ENCODE measurements at regions not wholly inside any gene's neighbourhood (a gene's known extent, or its start where the extent isn't known, plus 50 kb on each side); places are given as distances from the start of the nearest gene placed in this dataset.

GRCh38 chr22:49033616-49034015, 794.1 kb downstream of the BRD1 start (continued):
- TF ChIP-seq PATZ1 (CRISPR knock-in tag; IDR thresholded peaks at IDR 0.05; ENCODE audit: borderline replicate concordance) (no peak), ZC3H10 (CRISPR knock-in tag; IDR thresholded peaks at IDR 0.05) (no peak), TCF4 (CRISPR knock-in tag; IDR thresholded peaks at IDR 0.05; ENCODE audit: borderline replicate concordance) (no peak), ISL1 (CRISPR knock-in tag; IDR thresholded peaks at IDR 0.05) (no peak)

- TF ChIP-seq ISL1 (CRISPR knock-in tag; IDR thresholded peaks at IDR 0.05), result no peak
- no peak for ATAC-seq
Measured at GRCh38 chr22:49032821-49033220, 794.9 kb downstream of the BRD1 start.

GRCh38 chr22:49031746-49032330, 795.8 kb downstream of the BRD1 start:
- no peak for ATAC-seq
- TF ChIP-seq CSRNP3 (CRISPR knock-in tag; IDR thresholded peaks at IDR 0.05) (no peak), ZNF8 (CRISPR knock-in tag; IDR thresholded peaks at IDR 0.05) (no peak), ARNTL (CRISPR knock-in tag; IDR thresholded peaks at IDR 0.05; ENCODE audit: borderline replicate concordance, low read depth) (no peak), SNAI2 (CRISPR knock-in tag; IDR thresholded peaks at IDR 0.05) (no peak), POU6F1 (CRISPR knock-in tag; IDR thresholded peaks at IDR 0.05; ENCODE audit: borderline replicate concordance, low read depth) (no peak), ZNF565 (CRISPR knock-in tag; conservative IDR thresholded peaks at IDR 0.05; ENCODE audit: low read depth) (no peak), ZFP30 (CRISPR knock-in tag; IDR thresholded peaks at IDR 0.05) (no peak), BACH2 (CRISPR knock-in tag; IDR thresholded peaks at IDR 0.05; ENCODE audit: borderline replicate concordance) (no peak), CSDC2 (CRISPR knock-in tag; IDR thresholded peaks at IDR 0.05) (no peak), OSR1 (CRISPR knock-in tag; IDR thresholded peaks at IDR 0.05) (no peak), ZC3H10 (CRISPR knock-in tag; IDR thresholded peaks at IDR 0.05) (no peak), ESRRG (CRISPR knock-in tag; IDR thresholded peaks at IDR 0.05) (no peak), GLIS3 (CRISPR knock-in tag; IDR thresholded peaks at IDR 0.05) (no peak), ZFP3 (CRISPR knock-in tag; IDR thresholded peaks at IDR 0.05) (no peak), TCF4 (CRISPR knock-in tag; IDR thresholded peaks at IDR 0.05; ENCODE audit: borderline replicate concordance) (no peak), TOX (CRISPR knock-in tag; IDR thresholded peaks at IDR 0.05; ENCODE audit: borderline replicate concordance) (no peak), TSHZ2 (CRISPR knock-in tag; IDR thresholded peaks at IDR 0.05) (no peak), PPARA (CRISPR knock-in tag; IDR thresholded peaks at IDR 0.05; ENCODE audit: borderline replicate concordance) (no peak)

- no peak for ATAC-seq
- TF ChIP-seq ZFP3 (CRISPR knock-in tag; IDR thresholded peaks at IDR 0.05), result no peak
- no peak for TF ChIP-seq ZFP30 (CRISPR knock-in tag; IDR thresholded peaks at IDR 0.05)
- no peak for TF ChIP-seq GLIS3 (CRISPR knock-in tag; IDR thresholded peaks at IDR 0.05)
- TF ChIP-seq OSR1 (CRISPR knock-in tag; IDR thresholded peaks at IDR 0.05), result no peak
- no peak for TF ChIP-seq TSHZ2 (CRISPR knock-in tag; IDR thresholded peaks at IDR 0.05)
- TF ChIP-seq ESRRG (CRISPR knock-in tag; IDR thresholded peaks at IDR 0.05), result no peak
- TF ChIP-seq ZC3H10 (CRISPR knock-in tag; IDR thresholded peaks at IDR 0.05), result no peak
- TF ChIP-seq CREB5 (CRISPR knock-in tag; IDR thresholded peaks at IDR 0.05; ENCODE audit: low read depth), result no peak
- TF ChIP-seq POU6F1 (CRISPR knock-in tag; IDR thresholded peaks at IDR 0.05; ENCODE audit: borderline replicate concordance, low read depth), result no peak
- TF ChIP-seq ARNTL (CRISPR knock-in tag; IDR thresholded peaks at IDR 0.05; ENCODE audit: borderline replicate concordance, low read depth), result no peak
Measured at GRCh38 chr22:49028111-49028510, 799.6 kb downstream of the BRD1 start.

Measured in SK-N-SH treated with all-trans-retinoic acid at 6 μM for 48 hours (cell line).